HG03139 (cell line): ENCODE measurements at regions not wholly inside any gene's neighbourhood (a gene's known extent, or its start where the extent isn't known, plus 50 kb on each side); places are given as distances from the start of the nearest gene placed in this dataset.

Experiments used
- ATAC-seq: cut with Tn5 transposase; IDR thresholded peaks from one replicate; pipeline ENCODE4 v1.9.1; 2021; ENCODE audit not compliant: unreplicated experiment

DNA sequence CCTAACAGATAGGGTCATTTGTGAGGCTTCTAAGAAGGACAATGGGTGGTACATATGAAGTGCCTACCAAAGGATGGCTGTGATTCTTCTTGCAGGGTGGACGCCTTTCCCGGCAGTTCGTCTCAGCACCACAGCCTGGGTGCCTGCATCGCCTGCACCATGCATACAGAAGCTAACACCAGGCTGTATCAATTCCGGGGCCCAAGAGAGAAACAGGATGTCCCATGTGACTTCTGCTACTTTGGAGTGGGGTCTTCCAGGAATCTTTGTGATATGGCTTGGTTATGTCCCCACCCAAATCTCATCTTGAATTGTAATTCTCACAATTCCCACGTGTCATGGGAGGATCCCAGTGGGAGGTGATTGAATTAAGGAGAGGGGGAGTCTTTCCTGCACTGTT lies 251.6 kb upstream of the TNRC6C start:
- ATAC-seq = no peak

DNA sequence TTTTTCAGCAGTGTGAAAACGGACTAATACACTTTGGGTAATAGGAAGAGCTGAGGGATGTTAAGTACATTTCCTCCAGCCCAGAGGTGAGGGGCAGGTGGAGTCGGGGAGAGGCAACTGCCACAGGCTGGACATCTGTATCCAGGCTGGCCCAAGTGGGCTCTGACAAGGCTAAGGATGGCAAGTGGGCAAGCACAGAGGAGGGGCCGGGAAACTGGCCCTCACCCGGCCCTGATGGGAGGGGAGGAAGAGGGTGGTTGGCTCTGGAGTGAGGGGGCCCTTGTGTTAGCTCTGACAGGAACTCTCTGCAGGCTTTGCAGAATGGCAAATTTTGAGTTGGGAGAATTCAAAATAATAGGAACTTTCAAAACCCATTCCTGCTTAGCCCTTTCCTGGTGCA lies 251.0 kb upstream of the TNRC6C start:
- no peak for ATAC-seq

DNA sequence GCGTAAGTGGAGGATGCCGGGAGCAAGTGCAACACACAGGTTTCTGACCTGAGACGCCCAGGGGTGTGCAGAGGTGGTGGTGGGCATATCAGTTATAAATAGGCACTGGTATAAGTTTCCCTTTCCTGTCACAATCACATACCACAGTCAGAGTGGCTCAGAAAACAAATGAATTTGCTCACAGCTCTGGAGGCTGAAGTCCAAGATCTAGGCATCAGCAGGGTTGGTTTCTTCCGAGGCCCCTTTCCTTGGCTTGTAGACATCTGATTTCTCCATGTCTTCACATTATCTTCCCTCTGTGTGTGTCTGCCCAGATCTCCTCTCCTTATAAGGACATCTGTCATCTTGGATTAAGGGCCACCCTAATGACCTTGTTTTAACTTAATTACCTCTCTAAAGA lies 250.5 kb upstream of the TNRC6C start:
- ATAC-seq = no peak

DNA sequence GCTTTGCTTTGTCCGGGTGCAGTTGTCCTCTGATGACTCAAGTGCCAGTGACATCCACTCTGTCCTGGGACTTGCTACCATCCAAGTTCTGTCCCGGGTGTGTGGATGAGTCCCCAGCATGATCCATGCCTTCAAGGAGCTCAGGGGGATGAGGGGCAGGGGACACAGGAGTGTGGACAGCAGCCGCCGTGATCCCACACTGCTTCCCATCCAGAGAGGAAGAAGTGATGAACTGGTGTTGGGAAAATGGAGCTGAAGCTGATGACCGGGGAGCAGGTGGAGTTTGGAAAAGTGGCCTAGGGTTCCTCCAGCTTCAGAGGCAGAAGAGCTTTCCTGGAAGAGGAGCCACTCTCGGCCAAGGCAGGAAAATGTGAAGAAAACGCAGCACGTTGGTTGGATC lies 249.6 kb upstream of the TNRC6C start:
- no peak for ATAC-seq

DNA sequence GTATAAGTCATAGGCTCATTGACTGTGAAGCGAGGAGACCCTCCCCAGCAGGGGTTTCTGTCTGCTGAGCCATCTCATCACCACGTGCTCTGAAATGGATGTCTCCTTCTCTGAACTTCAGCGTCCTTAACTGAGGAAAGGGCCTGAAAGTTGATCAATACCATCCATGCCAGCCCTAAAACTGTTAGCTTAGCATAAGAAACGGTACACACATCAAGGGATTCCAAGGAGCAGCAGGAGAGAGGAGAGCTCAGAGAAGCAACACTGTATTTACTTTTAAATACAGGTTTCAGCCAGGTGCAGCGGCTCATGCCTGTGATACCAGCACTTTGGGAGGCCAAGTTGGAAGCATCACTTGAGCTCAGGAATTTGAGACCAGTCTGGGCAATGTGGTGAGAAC lies 248.9 kb upstream of the TNRC6C start:
- ATAC-seq = no peak

DNA sequence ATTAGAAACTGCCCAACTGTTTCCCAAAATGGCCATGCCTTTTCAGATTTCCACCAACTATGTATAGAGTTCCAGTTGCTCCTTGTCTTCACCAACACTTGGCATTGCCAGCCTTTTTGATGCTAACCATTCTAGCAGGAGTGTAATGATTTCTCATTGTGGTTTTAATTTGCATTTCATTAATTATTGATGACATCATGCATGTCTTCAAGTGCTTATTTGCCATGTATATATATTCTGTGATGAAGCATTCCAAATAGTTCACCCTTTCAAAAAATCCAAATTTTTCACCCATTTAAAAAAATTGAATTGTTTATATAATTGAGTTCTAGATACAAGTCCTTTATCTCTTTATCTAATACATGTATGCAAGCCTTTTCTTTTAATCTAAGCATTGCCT lies 245.9 kb upstream of the TNRC6C start:
- no peak for ATAC-seq

DNA sequence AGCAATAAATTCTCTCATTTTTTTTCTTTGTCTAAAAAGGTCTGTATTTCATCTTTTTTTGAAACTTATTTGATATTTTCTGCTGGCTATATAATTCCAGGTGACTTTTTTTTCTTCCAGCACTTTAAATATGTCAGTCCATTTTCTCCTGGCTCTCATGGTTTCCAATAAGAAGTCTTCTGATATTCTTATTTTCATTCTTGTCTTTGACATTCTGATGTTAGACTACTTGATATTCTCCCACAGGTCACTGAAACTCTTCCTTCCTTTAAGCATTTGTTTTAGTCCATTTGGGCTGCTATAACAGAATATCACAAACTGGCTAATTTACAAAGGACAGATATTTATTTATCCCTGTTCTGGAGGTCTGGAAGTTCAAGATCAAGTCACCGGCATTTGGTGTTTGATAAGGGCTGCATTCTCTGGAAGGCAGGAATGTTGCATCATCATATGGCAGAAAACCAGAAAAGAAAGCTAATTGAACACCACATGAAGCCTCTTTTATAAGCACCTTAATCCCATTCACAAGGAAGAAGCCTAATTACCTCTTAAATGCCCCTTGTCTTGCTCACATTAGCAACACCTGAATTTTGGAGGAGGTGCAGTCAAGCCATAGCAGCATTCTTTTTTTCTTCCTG lies 242.1 kb upstream of the TNRC6C start:
- ATAC-seq = no peak

DNA sequence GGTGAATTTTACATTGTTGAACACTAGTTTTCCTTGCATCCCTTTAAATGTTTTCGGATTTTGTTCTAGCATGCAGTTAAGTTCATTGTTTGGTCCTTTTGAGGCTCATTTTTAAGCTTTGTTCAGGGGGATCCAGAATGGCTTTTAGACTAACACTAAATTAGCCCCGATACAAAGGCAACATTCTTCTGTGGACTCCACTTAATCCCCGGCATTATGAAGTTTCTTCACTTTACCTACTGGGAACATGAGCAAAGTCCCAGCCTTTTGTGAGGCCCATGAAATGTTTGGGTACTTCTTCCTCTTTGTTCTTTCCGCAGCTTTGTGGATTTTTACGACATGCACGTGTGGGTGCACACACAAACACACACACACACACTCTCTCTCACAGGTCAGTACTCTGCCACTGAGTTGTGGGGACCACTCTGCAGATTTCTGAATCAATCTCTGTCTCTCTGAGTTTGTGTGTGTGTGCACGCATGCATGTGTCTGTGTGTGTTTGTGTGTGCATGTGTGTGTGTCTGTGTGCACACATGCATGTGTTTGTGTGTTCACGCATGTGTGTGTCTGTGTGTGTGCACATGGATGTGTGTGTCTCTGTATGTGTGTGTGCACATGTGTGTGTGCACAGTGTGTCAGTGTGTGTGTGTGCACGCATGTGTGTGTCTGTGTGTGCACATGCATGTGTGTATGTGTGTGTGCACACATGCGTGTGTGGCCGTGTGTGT lies 240.4 kb upstream of the TNRC6C start:
- no peak for ATAC-seq

DNA sequence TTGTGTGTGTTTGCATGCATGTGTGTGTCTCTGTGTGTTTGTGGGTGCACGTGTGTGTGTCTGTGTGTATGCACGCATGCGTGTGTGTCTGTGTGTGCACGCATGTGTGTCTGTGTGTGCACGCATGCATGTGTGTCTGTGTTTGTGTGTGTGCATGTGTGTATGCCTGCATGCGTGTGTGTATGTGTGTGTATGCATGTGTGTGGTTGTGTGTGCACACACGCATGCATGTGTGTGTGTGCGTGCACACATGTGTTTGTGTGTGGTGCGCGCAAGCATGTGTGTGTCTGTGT lies 239.9 kb upstream of the TNRC6C start:
- ATAC-seq = no peak

DNA sequence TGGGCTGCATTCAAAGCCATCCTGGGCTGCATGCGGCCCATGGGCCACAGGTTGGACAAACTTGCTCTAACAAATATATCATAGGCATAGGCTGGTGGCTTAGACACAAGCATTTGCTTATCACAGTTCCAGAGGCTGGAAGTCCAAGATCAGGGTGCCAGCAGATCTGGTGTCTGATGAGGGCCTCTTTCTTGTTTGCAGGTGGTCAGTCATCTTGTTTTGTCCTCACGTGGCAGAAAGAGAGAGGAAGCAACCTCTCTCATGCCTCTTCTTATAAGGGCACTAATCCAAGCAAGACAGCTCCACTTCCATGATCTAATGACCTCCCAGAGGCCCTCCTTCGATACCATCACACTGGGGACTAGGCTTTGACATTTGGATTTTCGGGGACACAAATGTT lies 238.7 kb upstream of the TNRC6C start:
- ATAC-seq = no peak

DNA sequence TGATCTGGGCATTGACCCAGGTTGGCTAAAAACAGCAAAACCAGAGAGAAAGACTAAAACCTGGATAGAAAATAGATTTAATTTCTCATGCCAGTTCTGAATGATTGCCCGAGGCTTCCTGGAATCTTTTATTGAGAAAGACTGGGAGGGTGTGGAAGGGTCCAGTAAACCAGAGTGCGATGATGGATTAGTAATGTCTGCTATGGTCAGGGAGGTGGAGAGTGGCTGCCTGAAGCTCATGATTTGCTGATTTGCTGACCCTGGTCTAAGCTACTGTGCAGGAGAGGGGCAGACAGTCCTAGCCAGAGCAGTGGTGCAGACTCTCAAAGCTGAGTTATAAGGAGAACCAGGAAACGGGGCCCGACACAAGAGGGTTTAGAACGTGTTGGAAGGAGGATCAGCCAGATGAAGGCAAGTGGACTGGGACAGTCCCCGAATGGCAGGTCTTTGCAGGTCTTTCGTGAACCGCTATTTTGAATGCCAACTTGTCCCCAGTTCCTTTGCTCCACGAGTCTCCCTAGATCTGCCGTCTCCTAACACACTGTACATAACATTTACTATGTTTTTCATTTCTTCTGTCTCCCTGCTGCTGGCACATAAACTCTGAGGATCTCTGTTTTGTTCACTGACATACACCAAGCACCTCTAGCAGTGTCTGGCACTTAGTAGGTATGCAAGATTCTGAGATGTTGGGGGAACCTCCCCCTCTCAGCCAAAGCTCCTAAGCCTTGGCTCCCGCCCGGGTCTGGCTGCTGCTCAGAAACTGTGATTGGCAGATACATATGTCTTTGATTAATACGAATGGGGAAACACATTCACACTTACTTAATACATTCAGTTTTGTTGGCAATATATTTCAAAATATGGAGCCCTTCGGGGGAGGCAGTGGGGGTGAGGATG lies 237.3 kb upstream of the TNRC6C start:
- no peak for ATAC-seq

DNA sequence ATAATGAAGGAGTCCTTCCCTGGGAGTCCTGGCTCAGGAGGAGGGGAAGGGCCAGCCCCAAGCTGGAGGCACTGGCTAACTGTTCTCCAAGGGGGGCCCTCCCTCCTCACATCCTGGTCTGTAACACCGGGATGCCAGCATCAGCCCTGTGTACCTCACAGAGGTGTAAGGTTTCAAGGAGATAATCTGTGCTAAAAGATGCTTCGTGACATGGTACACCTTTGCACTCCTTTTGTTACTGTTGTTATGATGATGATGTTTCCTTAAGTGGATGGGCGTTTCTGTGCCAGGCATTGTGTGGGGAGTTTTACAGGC lies 236.7 kb upstream of the TNRC6C start:
- ATAC-seq = no peak

DNA sequence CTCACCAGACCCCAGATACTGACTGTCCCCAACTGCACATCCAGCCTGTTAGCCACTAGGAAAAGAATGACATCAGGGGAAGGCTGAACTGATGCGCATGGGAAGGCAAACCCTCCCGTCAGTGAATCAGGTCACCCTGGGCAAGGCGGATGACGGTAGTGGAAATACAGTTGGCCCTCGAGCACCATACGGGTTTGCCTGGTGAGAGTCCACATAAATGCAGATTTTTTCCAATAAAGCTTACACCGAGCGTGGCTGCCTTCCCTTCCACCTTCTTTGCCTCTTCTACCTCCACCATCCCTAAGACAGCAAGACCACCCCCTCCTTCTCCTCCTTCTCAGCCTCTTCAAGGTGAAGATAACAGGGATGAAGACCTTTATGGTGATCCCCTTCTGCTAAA lies 236.1 kb upstream of the TNRC6C start:
- no peak for ATAC-seq

DNA sequence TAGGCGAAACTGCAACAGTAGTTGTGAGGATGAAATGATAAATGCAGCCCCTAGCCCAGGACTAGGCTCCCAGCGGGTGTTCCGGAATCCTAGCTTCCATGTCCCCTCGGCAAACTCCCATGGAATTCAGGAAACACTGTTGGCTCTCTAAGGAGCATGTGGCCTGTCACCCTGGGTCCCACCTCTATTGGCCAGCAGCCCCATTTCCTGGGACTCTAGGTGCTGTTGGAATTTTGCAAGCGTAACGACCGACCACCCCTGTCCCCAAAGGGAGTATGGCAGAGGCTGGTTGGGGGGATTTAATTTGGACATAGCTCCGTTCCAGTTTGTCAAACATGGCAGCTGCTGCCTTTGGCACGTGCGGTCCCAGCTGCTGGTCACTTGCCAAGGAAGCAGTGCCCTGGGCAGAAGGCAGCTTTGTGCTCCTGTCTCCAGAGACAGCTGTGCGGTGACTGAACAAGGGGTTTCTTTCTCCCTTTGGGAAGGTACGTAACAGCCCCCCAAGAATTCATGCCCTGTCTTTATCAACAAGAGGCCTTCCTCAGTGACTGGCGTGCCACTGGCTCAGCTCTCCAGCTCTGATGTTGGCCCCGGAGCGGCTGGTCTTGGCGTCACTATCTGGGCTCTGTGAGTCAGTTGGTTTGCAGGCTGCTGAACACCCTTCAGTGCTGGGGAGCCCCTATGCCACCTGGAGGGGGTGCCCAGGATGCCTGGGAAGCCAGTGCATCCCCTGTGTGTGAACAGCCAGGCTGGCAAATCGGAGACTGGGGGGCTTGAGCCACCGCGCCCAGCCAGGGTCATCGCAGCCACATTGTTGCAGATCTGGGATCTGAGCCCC lies 235.2 kb upstream of the TNRC6C start:
- ATAC-seq = no peak

DNA sequence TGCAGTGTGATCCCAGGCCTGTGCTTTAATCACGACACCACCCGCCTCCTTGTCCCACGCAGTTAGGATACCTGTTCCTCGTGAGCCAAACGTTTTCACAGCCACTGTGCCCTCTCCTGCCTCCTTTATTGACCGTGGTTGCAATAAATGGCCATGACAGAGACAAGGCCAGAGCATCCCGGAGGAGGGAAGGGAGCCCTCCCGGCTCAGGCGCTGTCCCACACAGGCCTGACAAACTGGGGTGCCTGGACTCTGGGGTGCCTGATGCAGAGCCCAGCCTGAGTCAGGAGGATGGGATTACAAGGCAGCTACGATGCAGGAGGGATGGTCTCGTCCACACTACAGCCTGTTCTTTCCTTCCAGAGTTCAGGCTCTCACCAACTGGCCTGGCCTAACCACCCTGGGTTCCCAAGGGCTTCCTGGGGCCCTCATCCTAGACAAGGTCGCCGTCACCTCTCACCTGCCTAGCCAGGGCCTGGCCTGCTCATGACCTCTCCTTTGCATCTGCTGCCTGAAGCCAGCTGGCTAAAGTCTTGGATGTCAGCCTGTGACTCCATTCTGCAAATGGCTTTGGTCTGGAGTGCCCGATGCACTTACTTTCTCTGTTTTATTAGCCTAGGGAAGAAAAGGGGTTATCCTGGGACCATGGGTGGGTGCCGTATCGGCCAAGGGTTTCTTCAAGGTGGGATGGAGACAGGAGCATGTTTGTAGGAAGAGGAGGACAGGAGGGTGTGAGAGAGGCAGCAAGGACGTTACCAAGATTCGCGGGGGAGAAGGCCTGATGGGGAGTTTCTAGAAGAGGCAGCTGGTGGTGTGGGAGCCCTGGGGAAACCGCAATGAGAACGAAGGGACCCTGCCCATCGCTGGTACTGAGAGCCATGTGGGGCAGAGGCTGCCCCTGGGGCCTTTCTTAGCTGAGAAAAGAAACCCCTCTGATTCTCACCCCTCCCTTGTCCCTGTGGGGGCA lies 234.3 kb upstream of the TNRC6C start:
- no peak for ATAC-seq

DNA sequence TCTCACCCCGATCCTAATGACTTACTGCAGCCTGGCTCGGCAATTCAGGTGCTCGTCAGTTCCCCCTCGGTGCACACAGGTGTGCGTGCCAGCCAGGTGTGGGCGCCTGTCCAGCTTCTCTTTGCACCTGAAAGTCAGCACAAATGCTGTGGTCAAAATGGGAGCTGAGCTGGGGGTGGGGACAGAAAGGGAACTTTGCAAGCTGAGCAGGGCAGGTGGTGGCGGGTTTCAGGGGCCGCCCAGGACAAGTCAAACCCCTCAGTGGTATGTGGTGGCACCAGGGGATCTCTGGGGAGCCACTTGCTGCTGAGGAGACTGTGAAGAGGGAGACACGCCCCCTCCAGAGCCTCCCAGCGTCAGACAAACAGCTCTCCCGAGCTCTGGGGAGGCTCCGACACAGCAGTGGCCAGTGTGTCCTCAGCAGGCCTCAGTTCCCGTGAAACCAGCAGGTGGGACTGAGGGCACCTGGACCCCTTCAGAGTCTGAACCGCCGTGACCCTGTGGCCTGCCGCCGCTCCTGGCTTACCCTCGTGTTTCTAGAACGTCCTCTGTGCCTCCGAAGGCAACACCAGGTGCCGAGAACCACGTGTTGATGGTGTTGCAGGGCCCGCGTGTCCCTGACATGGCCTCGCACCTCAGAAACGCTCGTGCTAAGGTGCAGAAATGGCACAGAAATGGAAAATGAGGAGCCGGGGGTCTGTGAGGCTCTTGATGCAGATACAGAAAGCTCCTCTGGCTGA lies 233.5 kb upstream of the TNRC6C start:
- ATAC-seq = no peak

DNA sequence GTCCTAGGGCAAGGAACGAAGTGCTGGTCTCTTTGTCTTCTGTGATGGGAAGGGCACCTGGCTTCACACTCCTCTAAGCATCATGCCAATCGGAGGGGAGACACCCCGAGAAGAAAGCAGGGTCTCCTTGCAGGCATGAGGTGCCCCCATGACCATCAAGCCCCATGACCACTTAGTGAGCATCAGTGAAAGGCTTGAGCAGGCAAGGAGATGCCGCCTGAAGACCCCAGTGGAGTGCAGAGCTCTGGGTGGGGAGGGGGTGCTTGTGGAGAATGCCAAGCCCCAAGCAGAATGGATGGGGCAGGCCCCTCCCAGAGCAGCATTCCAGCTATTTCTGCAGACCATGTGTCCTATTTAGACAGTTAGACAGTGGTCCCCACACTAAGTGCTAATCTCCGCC lies 232.7 kb upstream of the TNRC6C start:
- no peak for ATAC-seq

DNA sequence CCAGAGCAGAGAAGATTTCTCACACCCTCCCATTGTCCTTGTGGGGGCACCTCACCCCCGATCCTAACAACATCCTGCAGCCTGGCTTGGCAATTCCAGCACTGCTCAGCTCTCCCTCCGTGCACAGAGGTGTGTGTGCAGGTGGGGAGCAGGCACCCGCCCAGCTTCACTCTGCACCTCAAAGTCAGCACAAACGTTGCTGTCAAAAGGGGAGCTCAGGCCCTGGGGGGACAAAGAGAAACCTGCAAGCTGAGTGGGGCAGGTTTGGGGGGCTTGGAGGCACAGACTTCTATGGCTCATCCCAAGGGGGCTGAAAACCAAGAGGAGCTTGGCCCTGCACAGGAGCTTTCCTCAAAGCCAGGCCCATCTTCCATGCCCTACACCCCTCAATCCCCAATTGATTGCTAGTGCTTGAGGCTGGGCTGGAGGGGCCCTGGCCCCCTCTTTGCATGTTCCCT lies 231.9 kb upstream of the TNRC6C start:
- ATAC-seq = no peak

DNA sequence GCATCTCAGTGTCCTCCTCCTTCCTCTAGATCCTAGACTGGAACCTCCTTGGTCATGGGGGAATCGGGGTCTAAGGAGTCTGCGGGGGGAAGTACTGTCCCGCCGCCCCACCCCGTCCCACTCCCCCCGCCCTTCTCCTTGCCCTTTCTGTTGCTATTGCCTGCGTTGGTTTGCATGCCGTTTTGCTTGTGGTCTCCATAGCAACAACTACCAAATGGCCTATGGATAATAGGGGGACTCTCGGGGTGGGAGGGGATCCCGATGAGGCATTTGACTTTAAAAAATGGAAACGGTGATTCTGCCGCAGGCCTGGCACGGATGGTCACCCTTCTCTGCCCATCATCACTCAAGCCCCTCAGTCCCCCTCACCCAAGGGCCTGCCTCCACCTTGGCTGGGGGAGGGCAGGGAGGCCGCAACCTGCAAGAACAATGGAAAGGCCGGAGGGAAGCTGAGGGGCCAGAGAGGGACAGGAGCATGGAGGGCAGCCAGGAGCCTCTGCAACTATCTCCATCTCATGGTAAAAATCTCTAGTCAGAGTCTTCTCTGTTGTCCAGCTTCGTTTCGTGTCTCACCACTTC lies 231.4 kb upstream of the TNRC6C start:
- no peak for ATAC-seq
